Lower leg skin (tissue), 3 donors: ENCODE measurements at regions not wholly inside any gene's neighbourhood (a gene's known extent, or its start where the extent isn't known, plus 50 kb on each side); places are given as distances from the start of the nearest gene placed in this dataset.

ENCODE experiments used
- CTCF ChIP-seq, 3 donors: fragments of 450-650 bp; IDR thresholded peaks; one replicate each; pipeline ENCODE4 v1.5.1; 2016; ENCODE audit warnings: antibody characterized with exemption in 3 of 3, mild to moderate bottlenecking in 3 of 3, moderate library complexity in 2 of 3
- POLR2A ChIP-seq, 2 donors: fragments of 450-650 bp; IDR thresholded peaks; one replicate each; pipeline ENCODE4 v1.6.1; 2016 to 2017; ENCODE audit warnings: antibody characterized with exemption in 2 of 2, mild to moderate bottlenecking in 1 of 2, moderate library complexity in 1 of 2

GRCh38 chr2:217273162-217273561, 413.3 kb upstream of the TNP1 start:
- no peak for TF ChIP-seq CTCF (IDR thresholded peaks at IDR 0.05)
- no peak for TF ChIP-seq POLR2A (IDR thresholded peaks at IDR 0.05)
